HG02970 (cell line): ENCODE measurements at regions not wholly inside any gene's neighbourhood (a gene's known extent, or its start where the extent isn't known, plus 50 kb on each side); places are given as distances from the start of the nearest gene placed in this dataset.
"Not testable (repeated sequence)": the region's sequence is repeated elsewhere in the genome, so short reads cannot be mapped to it uniquely, and the experiment has no call there.

ENCODE experiments used
- ATAC-seq: cut with Tn5 transposase; IDR thresholded peaks from one replicate; pipeline ENCODE4 v1.9.1; 2021; ENCODE audit warnings: mild to moderate bottlenecking, moderate library complexity, moderate number of reproducible peaks; ENCODE audit not compliant: unreplicated experiment, low FRiP score

GRCh38 chr2:134040626-134041172 lies 213.2 kb upstream of the MGAT5 start:
- ATAC-seq, result not testable (repeated sequence)

GRCh38 chr2:134041877-134042276 lies 212.0 kb upstream of the MGAT5 start:
- ATAC-seq, result no peak

GRCh38 chr2:134043028-134043427 lies 210.8 kb upstream of the MGAT5 start:
- not testable (repeated sequence) for ATAC-seq

GRCh38 chr2:134052173-134052572 lies 201.7 kb upstream of the MGAT5 start:
- ATAC-seq, result no peak

GRCh38 chr2:134056173-134056572 lies 197.7 kb upstream of the MGAT5 start:
- no peak for ATAC-seq

- ATAC-seq, result not testable (repeated sequence)
These were observed 192.8 kb upstream of the MGAT5 start for GRCh38 chr2:134061066-134061465.

DNA sequence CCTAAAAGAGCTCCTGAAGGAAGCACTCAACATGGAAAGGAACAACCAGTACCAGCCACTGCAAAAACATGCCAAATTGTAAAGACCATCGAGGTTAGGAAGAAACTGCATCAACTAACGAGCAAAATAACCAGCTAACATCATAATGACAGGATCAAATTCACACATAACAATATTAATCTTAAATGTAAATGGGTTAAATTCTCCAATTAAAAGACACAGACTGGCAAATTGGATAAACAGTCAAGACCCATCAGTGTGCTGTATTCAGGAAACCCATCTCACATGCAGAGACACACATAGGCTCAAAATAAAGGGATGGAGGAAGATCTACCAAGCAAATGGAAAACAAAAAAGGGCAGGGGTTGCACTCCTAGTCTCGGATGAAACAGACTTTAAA lies 191.6 kb upstream of the MGAT5 start:
- ATAC-seq, result not testable (repeated sequence)

- not testable (repeated sequence) for ATAC-seq
These were observed 190.0 kb upstream of the MGAT5 start for GRCh38 chr2:134063916-134064315.

DNA sequence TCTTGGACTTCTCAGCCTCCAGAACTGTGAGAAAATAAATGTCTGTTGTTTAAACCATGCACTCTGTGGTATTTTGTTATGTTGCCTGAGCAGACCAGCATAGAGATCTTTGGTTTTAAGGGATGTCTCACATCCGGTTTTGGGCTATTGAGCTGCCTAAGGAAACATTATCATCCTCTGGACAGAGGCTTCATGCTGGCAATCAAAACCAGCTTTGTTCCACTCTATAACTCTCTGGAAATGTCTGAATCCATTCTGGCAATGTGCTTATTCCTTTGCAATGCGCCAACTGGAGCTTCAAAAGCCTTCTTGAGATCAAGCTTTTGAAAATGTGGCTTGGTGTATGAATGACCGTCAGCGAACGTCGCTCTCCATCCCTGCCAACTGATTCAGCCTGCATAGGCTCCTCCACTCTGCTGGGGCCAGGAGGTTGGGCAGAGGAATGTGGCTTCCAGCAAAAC lies 183.6 kb upstream of the MGAT5 start:
- no peak for ATAC-seq

DNA sequence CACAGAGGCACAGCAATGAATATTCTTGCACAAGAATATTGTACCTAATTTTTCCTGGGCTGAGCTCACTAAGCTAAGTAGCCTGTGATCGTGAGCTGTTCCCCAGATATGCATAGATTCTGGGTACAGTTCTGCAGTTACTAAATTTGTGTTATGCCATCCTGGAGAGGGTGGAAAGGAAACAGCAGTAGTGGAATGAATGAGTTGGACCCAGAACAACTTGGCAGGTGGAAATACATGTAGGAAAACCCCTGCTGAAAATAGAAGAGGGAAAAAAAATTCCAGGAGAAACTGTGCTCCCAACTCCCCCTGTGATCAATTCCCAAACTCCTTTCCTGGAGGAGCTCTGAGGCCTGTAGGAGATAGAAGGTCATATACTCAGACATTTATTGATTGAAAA lies 181.5 kb upstream of the MGAT5 start:
- no peak for ATAC-seq

GRCh38 chr2:134073023-134073422 lies 180.8 kb upstream of the MGAT5 start:
- no peak for ATAC-seq

DNA sequence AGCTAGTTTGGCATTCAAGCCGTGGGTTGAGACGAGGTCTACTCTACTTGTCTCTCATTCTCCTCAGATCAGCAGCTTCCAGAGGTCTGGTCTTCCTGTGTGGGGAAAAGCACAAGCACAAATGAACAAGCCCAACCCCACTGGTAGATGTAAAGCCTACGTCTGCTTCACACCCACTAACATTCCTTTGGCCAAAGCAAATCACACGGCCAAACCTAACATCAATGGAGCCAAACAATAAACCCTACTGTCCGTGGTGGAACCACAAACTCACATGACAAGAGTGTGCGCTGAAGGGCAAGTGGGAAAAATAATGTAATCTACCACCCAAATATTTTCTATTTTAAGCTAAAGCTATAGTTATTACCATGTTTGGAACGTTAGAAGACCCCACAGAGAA lies 179.3 kb upstream of the MGAT5 start:
- no peak for ATAC-seq

GRCh38 chr2:134075204-134075603 lies 178.7 kb upstream of the MGAT5 start:
- no peak for ATAC-seq

DNA sequence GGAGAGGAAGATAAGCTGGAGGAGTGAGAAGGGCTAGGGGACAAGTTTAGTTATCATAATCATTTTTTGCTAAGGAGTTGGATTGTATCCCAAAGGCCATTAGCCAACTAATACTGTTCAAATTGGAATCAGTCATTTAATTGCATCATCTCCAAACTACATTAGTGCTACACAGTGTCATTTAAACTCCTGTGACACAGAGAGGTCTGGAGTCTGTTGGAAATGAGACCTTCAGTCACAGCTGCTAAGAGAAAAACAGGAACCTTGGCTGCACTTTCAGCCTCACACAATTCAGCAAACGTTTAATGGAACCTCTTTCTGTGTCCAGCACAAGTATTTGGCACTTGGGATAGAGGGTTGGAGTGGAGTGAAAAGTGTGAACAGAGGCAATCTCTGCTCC lies 175.5 kb upstream of the MGAT5 start:
- no peak for ATAC-seq

GRCh38 chr2:134079373-134079772 lies 174.5 kb upstream of the MGAT5 start:
- no peak for ATAC-seq

- no peak for ATAC-seq
These were observed 173.3 kb upstream of the MGAT5 start for GRCh38 chr2:134080386-134081089.

DNA sequence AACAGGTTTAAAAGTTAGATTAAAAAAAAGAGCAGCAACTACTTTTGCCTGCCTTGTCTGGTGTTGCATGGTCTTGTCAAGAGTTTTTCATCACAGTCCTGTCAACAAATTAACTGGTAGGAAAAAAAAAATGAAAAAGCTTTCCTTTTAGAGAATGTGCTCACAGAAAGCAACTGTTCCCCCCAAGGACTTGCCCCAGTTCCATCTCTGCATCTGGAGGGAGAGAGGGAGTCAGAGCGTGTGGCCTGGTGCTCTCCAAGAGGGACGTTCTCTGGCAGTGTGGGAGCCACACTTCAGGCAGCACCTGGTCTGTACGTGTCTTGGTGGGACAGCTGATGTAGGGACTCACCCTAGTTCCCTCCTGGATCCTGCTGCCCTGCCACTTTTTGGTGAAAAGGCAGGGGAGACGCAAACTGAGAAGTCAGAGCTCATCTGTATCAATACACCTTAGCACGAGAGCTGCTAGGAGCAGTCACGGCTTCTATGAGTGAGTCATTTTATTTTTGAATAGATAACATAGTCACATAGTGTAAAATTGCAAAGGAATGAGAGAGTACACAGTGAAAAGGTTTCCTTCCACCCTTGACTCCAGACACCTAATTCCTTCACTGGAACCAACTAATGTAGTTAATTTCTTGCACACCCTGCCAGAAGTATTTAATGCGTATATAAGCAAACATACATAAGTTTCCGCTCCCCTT lies 172.5 kb upstream of the MGAT5 start:
- no peak for ATAC-seq

GRCh38 chr2:134083548-134083947 lies 170.3 kb upstream of the MGAT5 start:
- no peak for ATAC-seq

- no peak for ATAC-seq
These were observed 167.2 kb upstream of the MGAT5 start for GRCh38 chr2:134086594-134087219.

DNA sequence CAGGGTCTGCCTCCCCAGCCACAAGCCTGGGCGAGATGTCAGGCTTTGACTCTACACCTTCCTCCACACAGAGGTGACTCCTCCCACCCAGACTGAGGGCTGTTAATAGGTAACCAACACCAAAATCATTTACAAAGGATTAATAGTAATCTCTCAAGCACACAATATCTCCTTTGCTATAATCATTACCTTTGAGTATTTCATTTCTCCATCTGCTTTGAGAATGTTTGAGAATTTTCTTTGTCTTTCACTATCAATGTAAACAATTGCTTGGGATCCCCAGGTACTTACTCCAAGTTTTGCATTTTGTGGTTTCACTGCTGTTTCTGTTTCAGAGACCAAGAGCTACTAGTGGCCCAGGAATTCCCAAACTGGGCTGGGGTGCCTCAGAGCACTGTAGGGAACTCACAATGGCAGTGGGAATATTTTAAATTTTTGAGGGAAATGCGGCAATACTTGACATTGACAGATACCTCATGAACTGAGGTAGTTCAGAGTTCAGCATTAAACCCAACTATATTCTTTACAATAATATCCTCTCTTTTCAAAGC lies 166.4 kb upstream of the MGAT5 start:
- ATAC-seq, result no peak

GRCh38 chr2:134089454-134089853 lies 164.4 kb upstream of the MGAT5 start:
- ATAC-seq, result no peak
